GM23338 (cell line): ENCODE measurements at regions not wholly inside any gene's neighbourhood (a gene's known extent, or its start where the extent isn't known, plus 50 kb on each side); places are given as distances from the start of the nearest gene placed in this dataset.

Experiments
- ATAC-seq: fragments of 200-7000 bp; cut with Tn5 transposase; 3 replicates; pipeline ENCODE4 v1.9.1; 2020
- DNase-seq: peaks from one replicate; pipeline ENCODE4 v3.0.0-alpha.2; 2015; ENCODE audit warnings: low spot score
- H2AFZ ChIP-seq: fragments of 200-600 bp; sonication (generic); 2 replicates; pipeline ENCODE4 v1.8.0; 2016; ENCODE audit warnings: antibody characterized with exemption, mild to moderate bottlenecking, moderate library complexity
- H3F3A ChIP-seq: fragments of 200-600 bp; sonication (generic); replicated peaks from 2 replicates; pipeline ENCODE4 v1.8.0; 2017; ENCODE audit warnings: antibody characterized with exemption, mixed run types, low read depth
- H3K27ac ChIP-seq: fragments of 200-600 bp; sonication (generic); 2 replicates; pipeline ENCODE4 v1.6.1; 2016; ENCODE audit warnings: low read depth
- H3K27me3 ChIP-seq: fragments of 200-600 bp; sonication (generic); 2 replicates; pipeline ENCODE4 v1.8.0; 2016; ENCODE audit warnings: mild to moderate bottlenecking, mixed run types, moderate library complexity; ENCODE audit not compliant: insufficient read depth
- H3K36me3 ChIP-seq: fragments of 200-600 bp; sonication (generic); 2 replicates; pipeline ENCODE4 v1.8.0; 2016; ENCODE audit warnings: mild to moderate bottlenecking; ENCODE audit not compliant: insufficient read depth
- H3K4me1 ChIP-seq: fragments of 200-600 bp; sonication (generic); 2 replicates; pipeline ENCODE4 v1.8.0; 2016; ENCODE audit warnings: mild to moderate bottlenecking, moderate library complexity; ENCODE audit not compliant: insufficient read depth
- H3K4me2 ChIP-seq: fragments of 200-600 bp; sonication (generic); 2 replicates; pipeline ENCODE4 v1.7.1; 2017; ENCODE audit warnings: mixed run types
- H3K4me3 ChIP-seq: fragments of 200-600 bp; sonication (generic); 2 replicates; pipeline ENCODE4 v1.6.1; 2016; ENCODE audit warnings: mixed run types
- H3K79me2 ChIP-seq: fragments of 200-600 bp; sonication (generic); replicated peaks from 2 replicates; pipeline ENCODE4 v1.8.0; 2017; ENCODE audit warnings: mild to moderate bottlenecking; ENCODE audit not compliant: insufficient read depth
- H3K9me2 ChIP-seq: fragments of 200-600 bp; sonication (generic); 2 replicates; pipeline ENCODE4 v1.8.0; 2017; ENCODE audit not compliant: insufficient read depth
- H4K20me1 ChIP-seq: fragments of 200-600 bp; sonication (generic); replicated peaks from 2 replicates; pipeline ENCODE4 v1.8.0; 2017; ENCODE audit warnings: mild to moderate bottlenecking; ENCODE audit not compliant: insufficient read depth
- H3K27ac Mint-ChIP-seq: 2 replicates; pipeline ENCODE4 v1.8.0; 2020; ENCODE audit warnings: inconsistent platforms, mild to moderate bottlenecking, moderate library complexity, mixed read lengths
- H3K27me3 Mint-ChIP-seq: 3 replicates; pipeline ENCODE4 v1.8.0; 2022; ENCODE audit warnings: low read depth, mild to moderate bottlenecking, moderate library complexity, mixed read lengths, inconsistent platforms; ENCODE audit not compliant: insufficient read depth, poor library complexity
- H3K36me3 Mint-ChIP-seq: 3 replicates; pipeline ENCODE4 v1.8.0; 2021; ENCODE audit warnings: low read depth, mild to moderate bottlenecking, inconsistent platforms, moderate library complexity, mixed read lengths
- H3K4me1 Mint-ChIP-seq: 3 replicates; pipeline ENCODE4 v1.8.0; 2020; ENCODE audit warnings: mild to moderate bottlenecking, inconsistent platforms, mixed read lengths
- H3K4me3 Mint-ChIP-seq: 3 replicates; pipeline ENCODE4 v1.8.0; 2021; ENCODE audit warnings: moderate library complexity, mild to moderate bottlenecking, inconsistent platforms, mixed read lengths
- H3K9me3 Mint-ChIP-seq: 3 replicates; pipeline ENCODE4 v1.8.0; 2020; ENCODE audit warnings: moderate library complexity, mild to moderate bottlenecking, inconsistent platforms, mixed read lengths
- CREB1 ChIP-seq: fragments of 250-450 bp; sonication (Bioruptor Pico); IDR thresholded peaks from 2 replicates; pipeline ENCODE4 v1.5.0; 2020; ENCODE audit warnings: low read depth, mild to moderate bottlenecking, moderate library complexity
- EZH2 ChIP-seq: fragments of 200-600 bp; sonication (generic); IDR thresholded peaks from one replicate; pipeline ENCODE4 v1.8.0; 2017; ENCODE audit warnings: antibody characterized with exemption, mild to moderate bottlenecking, low read depth; ENCODE audit not compliant: unreplicated experiment
- EZH2phosphoT487 ChIP-seq: fragments of 200-600 bp; sonication (generic); IDR thresholded peaks from one replicate; pipeline ENCODE4 v1.8.1; 2018; ENCODE audit warnings: antibody characterized with exemption; ENCODE audit not compliant: unreplicated experiment
- JUNB ChIP-seq: IDR thresholded peaks from one replicate; pipeline ENCODE4 v1.6.1; 2016; ENCODE audit warnings: antibody characterized with exemption; ENCODE audit not compliant: unreplicated experiment
- NANOG ChIP-seq: IDR thresholded peaks from 2 replicates; pipeline ENCODE4 v1.6.1; 2016; ENCODE audit warnings: antibody characterized with exemption, borderline replicate concordance
- POLR2AphosphoS5 ChIP-seq: IDR thresholded peaks from 2 replicates; pipeline ENCODE4 v1.6.1; 2016; ENCODE audit warnings: antibody characterized with exemption, low read depth
- ZNF114 ChIP-seq: fragments of 250-450 bp; sonication (Bioruptor Pico); IDR thresholded peaks from 2 replicates; pipeline ENCODE4 v1.5.0; 2020; ENCODE audit warnings: mild to moderate bottlenecking, moderate library complexity
- ZNF331 ChIP-seq: fragments of 250-450 bp; sonication (Bioruptor Pico); IDR thresholded peaks from 2 replicates; pipeline ENCODE4 v1.5.0; 2020; ENCODE audit warnings: low read depth, mild to moderate bottlenecking, moderate library complexity
- TF ChIP-seq, protein P1 (sequence below): fragments of 250-450 bp; sonication (Bioruptor Pico); IDR thresholded peaks from 2 replicates; pipeline ENCODE4 v1.5.0; 2020; ENCODE audit warnings: mild to moderate bottlenecking, moderate library complexity
- TF ChIP-seq, protein P2 (sequence below), 2 experiments: fragments of 200-600 bp in 1 of 2; sonication (generic) in 1 of 2; conservative IDR thresholded peaks; 2 replicates each; pipeline versions ENCODE4 v1.5.1 to v1.6.1; 2016 to 2017; ENCODE audit warnings: antibody characterized with exemption in 2 of 2, low read depth in 2 of 2, mild to moderate bottlenecking in 2 of 2, moderate library complexity in 1 of 2
- TF ChIP-seq, protein P3 (sequence below): IDR thresholded peaks from one replicate; pipeline ENCODE4 v1.6.1; 2018; ENCODE audit warnings: antibody characterized with exemption; ENCODE audit not compliant: unreplicated experiment

DNA sequence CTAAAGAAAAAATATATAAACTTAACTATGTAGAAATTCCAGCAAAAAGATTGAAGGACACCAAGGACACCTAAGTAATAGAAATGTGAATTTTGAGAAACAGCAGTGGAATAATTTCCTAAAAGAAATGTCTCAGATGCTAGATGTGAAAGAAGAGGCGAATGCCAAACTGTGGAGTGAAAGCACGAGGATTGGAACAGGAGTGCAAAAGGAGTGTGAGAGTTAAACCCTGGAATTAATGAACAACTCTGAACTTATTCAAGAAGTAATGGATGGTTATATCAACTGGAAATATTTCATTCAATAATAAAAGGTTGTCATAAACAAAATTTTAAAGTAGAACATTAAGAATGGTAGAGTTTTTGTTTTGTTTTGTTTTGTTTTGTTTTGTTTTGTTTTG, 78.5 kb upstream of the SGIP1 start (continued):
- TF ChIP-seq, protein P1, sequence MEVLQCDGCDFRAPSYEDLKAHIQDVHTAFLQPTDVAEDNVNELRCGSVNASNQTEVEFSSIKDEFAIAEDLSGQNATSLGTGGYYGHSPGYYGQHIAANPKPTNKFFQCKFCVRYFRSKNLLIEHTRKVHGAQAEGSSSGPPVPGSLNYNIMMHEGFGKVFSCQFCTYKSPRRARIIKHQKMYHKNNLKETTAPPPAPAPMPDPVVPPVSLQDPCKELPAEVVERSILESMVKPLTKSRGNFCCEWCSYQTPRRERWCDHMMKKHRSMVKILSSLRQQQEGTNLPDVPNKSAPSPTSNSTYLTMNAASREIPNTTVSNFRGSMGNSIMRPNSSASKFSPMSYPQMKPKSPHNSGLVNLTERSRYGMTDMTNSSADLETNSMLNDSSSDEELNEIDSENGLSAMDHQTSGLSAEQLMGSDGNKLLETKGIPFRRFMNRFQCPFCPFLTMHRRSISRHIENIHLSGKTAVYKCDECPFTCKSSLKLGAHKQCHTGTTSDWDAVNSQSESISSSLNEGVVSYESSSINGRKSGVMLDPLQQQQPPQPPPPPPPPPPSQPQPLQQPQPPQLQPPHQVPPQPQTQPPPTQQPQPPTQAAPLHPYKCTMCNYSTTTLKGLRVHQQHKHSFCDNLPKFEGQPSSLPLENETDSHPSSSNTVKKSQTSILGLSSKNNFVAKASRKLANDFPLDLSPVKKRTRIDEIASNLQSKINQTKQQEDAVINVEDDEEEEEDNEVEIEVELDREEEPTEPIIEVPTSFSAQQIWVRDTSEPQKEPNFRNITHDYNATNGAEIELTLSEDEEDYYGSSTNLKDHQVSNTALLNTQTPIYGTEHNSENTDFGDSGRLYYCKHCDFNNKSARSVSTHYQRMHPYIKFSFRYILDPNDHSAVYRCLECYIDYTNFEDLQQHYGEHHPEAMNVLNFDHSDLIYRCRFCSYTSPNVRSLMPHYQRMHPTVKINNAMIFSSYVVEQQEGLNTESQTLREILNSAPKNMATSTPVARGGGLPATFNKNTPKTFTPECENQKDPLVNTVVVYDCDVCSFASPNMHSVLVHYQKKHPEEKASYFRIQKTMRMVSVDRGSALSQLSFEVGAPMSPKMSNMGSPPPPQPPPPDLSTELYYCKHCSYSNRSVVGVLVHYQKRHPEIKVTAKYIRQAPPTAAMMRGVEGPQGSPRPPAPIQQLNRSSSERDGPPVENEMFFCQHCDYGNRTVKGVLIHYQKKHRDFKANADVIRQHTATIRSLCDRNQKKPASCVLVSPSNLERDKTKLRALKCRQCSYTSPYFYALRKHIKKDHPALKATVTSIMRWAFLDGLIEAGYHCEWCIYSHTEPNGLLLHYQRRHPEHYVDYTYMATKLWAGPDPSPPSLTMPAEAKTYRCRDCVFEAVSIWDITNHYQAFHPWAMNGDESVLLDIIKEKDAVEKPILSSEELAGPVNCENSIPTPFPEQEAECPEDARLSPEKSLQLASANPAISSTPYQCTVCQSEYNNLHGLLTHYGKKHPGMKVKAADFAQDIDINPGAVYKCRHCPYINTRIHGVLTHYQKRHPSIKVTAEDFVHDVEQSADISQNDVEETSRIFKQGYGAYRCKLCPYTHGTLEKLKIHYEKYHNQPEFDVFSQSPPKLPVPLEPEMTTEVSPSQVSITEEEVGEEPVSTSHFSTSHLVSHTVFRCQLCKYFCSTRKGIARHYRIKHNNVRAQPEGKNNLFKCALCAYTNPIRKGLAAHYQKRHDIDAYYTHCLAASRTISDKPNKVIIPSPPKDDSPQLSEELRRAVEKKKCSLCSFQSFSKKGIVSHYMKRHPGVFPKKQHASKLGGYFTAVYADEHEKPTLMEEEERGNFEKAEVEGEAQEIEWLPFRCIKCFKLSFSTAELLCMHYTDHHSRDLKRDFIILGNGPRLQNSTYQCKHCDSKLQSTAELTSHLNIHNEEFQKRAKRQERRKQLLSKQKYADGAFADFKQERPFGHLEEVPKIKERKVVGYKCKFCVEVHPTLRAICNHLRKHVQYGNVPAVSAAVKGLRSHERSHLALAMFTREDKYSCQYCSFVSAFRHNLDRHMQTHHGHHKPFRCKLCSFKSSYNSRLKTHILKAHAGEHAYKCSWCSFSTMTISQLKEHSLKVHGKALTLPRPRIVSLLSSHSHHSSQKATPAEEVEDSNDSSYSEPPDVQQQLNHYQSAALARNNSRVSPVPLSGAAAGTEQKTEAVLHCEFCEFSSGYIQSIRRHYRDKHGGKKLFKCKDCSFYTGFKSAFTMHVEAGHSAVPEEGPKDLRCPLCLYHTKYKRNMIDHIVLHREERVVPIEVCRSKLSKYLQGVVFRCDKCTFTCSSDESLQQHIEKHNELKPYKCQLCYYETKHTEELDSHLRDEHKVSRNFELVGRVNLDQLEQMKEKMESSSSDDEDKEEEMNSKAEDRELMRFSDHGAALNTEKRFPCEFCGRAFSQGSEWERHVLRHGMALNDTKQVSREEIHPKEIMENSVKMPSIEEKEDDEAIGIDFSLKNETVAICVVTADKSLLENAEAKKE (CRISPR knock-in tag), result no peak
- TF ChIP-seq EZH2phosphoT487 (no peak), EZH2 (no peak), NANOG (no peak)

DNA sequence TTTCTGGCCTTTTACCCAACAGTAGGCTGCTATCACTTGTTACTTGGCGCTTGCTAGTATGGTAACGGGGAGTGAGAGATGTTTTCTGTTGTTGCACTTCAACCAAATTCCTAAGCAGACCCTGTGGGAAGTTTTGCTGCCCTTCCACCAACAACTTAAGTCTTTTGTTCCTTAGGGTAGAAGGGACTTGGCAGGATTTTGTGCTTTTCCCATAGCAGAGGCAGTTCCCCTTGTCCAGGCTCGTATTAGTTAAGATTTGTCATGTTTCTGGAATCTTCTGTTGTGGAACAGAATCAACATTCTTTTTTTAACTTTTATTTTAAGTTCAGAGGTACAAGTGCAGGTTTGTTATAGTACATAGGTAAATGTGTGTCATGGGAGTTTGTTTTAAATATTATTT, 73.2 kb upstream of the SGIP1 start:
- Histone ChIP-seq H3K4me3 (no peak overlapping the region), H3K27ac (no peak overlapping the region), H3K4me2 (no peak overlapping the region), H3K4me1 (no peaks in the 10 kb centered on the region), H3K27me3 (no peaks in the 10 kb centered on the region), H3F3A (no peaks in the 10 kb centered on the region), H3K79me2 (no peaks in the 10 kb centered on the region), H3K9me2 (peaks cover 9% of the 10 kb centered on the region; the same call in 1 of the 2 replicates), H2AFZ (no peak overlapping the region), H3K36me3 (peaks cover 5% of the 10 kb centered on the region; the same call in 1 of the 2 replicates), H4K20me1 (no peaks in the 10 kb centered on the region; the same call in 1 of the 2 replicates)
- Mint-ChIP-seq H3K27ac (no peak overlapping the region), H3K4me1 (no peaks in the 10 kb centered on the region), H3K9me3 (peaks cover 27% of the 10 kb centered on the region), H3K36me3 (peaks cover 23% of the 10 kb centered on the region), H3K4me3 (no peak overlapping the region), H3K27me3 (no peaks in the 10 kb centered on the region)
- DNase-seq (no peak), ATAC-seq (no peak)
- no peak for TF ChIP-seq EZH2
- TF ChIP-seq ZNF331 (CRISPR knock-in tag), result no peak
- no peak for TF ChIP-seq EZH2phosphoT487
- no peak for TF ChIP-seq POLR2AphosphoS5
- TF ChIP-seq, protein P2, sequence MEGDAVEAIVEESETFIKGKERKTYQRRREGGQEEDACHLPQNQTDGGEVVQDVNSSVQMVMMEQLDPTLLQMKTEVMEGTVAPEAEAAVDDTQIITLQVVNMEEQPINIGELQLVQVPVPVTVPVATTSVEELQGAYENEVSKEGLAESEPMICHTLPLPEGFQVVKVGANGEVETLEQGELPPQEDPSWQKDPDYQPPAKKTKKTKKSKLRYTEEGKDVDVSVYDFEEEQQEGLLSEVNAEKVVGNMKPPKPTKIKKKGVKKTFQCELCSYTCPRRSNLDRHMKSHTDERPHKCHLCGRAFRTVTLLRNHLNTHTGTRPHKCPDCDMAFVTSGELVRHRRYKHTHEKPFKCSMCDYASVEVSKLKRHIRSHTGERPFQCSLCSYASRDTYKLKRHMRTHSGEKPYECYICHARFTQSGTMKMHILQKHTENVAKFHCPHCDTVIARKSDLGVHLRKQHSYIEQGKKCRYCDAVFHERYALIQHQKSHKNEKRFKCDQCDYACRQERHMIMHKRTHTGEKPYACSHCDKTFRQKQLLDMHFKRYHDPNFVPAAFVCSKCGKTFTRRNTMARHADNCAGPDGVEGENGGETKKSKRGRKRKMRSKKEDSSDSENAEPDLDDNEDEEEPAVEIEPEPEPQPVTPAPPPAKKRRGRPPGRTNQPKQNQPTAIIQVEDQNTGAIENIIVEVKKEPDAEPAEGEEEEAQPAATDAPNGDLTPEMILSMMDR (conservative IDR thresholded peaks at IDR 0.05; ENCODE audit: low read depth in 2 of 2), result no peak
- TF ChIP-seq JUNB, result no peak
- TF ChIP-seq NANOG, result no peak
- TF ChIP-seq ZNF114 (CRISPR knock-in tag), result no peak
- TF ChIP-seq, protein P3, sequence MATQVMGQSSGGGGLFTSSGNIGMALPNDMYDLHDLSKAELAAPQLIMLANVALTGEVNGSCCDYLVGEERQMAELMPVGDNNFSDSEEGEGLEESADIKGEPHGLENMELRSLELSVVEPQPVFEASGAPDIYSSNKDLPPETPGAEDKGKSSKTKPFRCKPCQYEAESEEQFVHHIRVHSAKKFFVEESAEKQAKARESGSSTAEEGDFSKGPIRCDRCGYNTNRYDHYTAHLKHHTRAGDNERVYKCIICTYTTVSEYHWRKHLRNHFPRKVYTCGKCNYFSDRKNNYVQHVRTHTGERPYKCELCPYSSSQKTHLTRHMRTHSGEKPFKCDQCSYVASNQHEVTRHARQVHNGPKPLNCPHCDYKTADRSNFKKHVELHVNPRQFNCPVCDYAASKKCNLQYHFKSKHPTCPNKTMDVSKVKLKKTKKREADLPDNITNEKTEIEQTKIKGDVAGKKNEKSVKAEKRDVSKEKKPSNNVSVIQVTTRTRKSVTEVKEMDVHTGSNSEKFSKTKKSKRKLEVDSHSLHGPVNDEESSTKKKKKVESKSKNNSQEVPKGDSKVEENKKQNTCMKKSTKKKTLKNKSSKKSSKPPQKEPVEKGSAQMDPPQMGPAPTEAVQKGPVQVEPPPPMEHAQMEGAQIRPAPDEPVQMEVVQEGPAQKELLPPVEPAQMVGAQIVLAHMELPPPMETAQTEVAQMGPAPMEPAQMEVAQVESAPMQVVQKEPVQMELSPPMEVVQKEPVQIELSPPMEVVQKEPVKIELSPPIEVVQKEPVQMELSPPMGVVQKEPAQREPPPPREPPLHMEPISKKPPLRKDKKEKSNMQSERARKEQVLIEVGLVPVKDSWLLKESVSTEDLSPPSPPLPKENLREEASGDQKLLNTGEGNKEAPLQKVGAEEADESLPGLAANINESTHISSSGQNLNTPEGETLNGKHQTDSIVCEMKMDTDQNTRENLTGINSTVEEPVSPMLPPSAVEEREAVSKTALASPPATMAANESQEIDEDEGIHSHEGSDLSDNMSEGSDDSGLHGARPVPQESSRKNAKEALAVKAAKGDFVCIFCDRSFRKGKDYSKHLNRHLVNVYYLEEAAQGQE, result no peak
- TF ChIP-seq CREB1, result no peak
